HG03432 (cell line): ENCODE measurements at regions not wholly inside any gene's neighbourhood (a gene's known extent, or its start where the extent isn't known, plus 50 kb on each side); places are given as distances from the start of the nearest gene placed in this dataset.

ENCODE experiments used
- ATAC-seq: cut with Tn5 transposase; IDR thresholded peaks from one replicate; pipeline ENCODE4 v1.9.1; 2021; ENCODE audit warnings: mild to moderate bottlenecking, moderate library complexity; ENCODE audit not compliant: unreplicated experiment

GRCh38 chr3:115517457-115518050 is 105.8 kb upstream of the GAP43 start:
- no peak for ATAC-seq

DNA sequence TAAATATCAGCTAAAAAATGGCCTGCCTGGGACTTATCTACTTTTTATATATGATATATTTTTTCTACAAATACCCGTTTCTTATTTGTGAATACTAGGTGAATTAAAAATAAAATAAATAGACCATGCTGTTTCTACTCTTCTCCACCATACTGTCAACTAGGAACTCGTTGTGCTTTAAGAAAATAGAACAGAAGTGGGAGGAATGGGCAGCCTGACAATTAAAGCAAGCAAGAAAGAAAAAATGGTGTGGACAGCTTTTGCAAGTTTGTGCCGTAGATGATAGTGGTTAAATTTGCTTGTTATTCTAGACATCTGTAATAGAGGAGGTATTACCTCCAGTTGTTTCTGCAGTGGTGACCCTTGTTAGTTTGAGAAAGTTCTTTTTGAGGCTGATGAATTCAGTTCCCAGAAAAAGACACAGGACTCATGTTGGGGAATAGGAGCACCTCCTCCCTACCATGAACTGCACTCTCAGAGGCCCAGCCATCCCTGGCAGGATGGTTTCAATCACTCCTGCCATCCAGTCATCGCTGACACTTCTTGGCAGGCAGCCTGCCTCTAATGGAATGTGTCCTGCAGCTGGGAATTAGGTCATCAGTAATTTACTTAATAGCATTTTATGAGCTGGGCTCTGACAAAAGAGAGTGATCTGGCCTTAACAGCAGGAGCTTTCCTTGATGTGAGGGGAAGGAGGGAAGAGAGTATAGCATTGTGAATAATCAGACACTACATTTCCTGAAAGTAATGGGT is 105.0 kb upstream of the GAP43 start:
- ATAC-seq, result no peak

DNA sequence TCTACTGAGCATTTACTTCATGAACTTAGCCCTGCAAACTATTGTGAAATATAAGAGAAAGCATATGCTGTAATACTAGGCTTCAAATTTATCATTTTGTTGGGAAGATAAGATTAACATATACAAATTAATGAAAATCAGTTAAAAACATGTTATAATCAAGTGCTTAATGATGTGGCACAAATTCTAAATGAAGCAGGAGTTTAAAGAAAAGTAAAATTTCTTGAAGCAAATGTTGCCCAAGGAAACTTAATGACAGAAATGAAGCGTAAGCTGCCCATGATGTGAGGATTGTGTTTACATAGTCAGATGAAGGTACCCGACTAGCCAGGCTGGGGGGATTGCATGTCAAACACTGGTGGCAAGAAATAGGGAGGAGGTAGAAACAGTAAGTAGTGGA is 103.1 kb upstream of the GAP43 start:
- ATAC-seq, result no peak

GRCh38 chr3:115520651-115521245 is 102.6 kb upstream of the GAP43 start:
- no peak for ATAC-seq

- no peak for ATAC-seq
Measured at GRCh38 chr3:115523458-115523857, 99.9 kb upstream of the GAP43 start.

- no peak for ATAC-seq
Measured at GRCh38 chr3:115524549-115524948, 98.8 kb upstream of the GAP43 start.

DNA sequence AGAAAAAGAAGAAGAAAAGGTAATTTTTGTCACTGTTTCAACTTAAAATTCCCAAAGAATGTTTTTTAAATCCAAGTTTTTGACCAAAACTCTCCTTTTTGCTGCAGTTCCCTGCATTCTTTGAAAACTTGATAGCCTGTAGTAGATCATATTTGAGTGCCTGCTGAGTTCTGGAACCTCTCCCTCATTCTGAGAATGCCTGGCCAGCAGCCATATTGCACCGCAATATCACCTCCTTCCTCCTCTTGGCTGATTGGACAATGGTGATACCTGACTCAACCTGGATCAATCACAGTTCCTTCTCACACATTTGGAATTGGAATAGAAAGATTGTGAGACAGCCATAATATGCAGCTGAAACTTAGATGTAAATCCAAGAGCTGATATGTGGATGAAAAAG is 97.6 kb upstream of the GAP43 start:
- ATAC-seq, result no peak

DNA sequence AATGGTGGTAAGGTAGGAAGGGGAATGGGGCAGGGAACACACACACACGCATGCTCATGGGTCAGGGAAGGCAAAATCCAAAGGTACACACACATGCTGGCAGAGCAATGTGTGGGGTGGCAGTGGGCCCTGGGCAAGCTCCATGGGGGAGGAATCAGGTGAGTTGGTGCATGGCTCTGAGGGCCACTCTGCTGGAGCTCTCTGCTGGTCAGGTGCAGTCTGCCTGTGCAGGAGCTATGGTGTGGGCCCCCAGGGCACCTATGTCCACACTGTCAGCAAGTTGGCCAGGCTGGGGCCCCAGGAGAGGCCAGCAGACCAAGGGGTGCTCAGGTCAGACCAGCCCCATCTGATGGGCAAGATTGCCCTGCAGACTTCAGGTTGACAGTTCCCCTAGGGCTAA is 90.1 kb upstream of the GAP43 start:
- ATAC-seq, result no peak

GRCh38 chr3:115536171-115536570 is 87.1 kb upstream of the GAP43 start:
- no peak for ATAC-seq

DNA sequence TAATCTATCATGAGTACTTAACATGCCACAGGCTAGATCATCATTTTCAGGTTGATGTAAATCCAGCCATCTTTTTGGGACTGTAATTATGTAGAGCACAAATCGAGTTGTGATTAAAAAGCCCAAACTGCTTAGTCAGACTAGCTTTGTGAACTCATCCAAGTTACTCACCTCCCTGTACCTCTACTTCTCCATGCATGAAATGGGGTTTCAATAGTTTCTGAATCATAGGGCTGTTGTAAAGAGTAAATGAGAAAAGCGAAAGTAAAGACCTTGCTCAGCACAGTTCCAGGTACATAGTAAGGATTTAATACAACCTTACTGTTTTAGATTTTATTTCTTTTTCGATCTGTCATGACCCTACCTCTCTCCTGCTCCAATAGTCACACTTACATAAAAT is 85.6 kb upstream of the GAP43 start:
- no peak for ATAC-seq

DNA sequence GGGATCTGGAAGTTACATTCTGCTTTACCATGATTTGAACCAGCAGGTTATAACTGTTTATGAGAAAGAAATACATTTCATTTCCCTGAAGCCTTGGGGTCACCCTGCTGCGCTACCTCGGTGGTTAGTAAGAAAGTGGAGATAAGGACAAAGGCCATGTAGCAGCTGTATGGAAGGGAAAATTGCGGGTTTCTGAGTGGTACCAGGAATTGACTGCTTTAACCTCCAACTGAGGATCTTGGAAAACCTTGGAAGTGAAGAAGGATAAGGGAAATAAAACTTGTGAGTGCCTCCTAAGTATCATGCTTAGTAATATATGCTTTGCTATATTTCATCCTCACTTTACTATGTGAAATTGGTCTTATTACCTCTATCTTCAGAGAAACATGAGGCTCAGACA is 76.1 kb upstream of the GAP43 start:
- ATAC-seq, result no peak

DNA sequence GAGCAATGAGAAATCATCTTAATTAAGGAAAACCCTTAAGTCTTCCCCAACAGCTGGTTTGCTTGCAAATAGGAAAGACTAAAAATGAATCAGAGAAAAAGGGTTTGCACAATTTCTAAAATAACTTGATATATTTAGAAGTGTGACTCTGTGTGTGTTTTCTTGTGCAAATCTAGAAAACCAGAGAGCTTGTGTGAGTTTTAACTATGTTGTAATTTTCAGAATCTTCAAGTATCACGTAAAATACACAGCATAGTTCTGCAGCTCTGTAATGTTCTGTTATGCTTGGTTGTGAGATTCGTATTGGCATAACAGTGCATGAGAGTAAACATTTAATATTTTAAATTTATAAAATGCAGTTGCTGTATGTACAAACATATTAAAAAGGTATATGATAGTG is 74.7 kb upstream of the GAP43 start:
- ATAC-seq, result no peak

DNA sequence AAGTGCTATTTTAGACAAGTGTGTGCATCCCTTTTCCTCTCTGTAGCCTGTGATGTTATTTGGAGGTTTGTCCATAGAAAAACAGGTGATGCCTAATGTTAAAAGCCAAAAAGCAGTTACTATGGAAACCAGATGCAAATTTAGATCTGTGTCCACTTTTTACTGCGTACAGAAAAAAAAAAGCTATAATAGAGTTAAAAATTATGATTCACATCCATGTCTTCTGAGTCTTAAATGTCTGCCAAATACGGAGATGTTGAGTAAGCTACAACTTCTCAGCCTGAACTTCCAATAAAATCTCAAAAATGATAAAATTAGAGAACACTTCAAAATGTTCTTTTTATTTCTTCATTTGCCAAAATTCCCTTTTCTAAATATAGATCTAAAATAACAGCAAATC is 74.2 kb upstream of the GAP43 start:
- no peak for ATAC-seq

GRCh38 chr3:115550285-115550761 is 73.0 kb upstream of the GAP43 start:
- no peak for ATAC-seq

DNA sequence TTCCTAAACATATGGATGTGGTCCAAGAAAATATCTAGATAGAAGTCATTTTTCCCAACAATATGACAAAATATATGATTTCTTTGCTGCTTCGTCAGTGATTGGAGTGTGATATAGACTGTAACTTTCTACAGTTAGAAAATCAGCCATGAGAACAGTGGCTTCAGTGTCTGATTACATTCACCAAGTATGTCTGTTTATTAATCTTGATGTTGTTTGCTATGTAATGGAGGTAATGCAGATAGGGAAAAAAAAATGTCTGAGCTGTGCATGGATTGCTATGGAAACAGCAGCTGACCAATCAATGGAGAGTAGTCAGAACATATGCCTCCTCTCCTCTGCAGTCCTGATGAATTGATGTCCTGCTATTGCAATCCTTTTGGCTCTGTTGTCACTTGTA is 72.3 kb upstream of the GAP43 start:
- ATAC-seq, result no peak

DNA sequence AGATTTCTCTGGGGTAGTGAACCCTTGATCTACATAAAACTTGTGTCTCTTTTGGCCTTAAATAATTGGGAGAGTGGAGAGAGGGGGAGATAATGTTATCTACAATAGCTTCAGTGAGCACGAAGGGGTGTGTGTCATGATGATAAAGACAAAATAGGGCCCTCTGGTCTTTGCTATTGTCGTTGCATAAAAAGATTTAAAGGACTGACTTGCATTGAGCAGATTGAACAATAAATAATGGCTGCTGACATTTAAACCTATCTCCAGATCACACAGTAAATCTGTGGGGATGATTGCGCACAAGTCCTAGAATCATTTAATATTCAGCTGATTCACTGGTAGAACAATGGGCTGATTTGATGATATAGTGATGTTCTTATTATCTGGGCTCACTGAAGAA is 71.3 kb upstream of the GAP43 start:
- ATAC-seq, result no peak

- ATAC-seq, result no peak
Measured at GRCh38 chr3:115553796-115554486, 69.4 kb upstream of the GAP43 start.

GRCh38 chr3:115554487-115554807 is 68.9 kb upstream of the GAP43 start:
- ATAC-seq, result no peak

- no peak for ATAC-seq
Measured at GRCh38 chr3:115562636-115563267, 60.6 kb upstream of the GAP43 start.

GRCh38 chr3:115563984-115564383 is 59.3 kb upstream of the GAP43 start:
- no peak for ATAC-seq

DNA sequence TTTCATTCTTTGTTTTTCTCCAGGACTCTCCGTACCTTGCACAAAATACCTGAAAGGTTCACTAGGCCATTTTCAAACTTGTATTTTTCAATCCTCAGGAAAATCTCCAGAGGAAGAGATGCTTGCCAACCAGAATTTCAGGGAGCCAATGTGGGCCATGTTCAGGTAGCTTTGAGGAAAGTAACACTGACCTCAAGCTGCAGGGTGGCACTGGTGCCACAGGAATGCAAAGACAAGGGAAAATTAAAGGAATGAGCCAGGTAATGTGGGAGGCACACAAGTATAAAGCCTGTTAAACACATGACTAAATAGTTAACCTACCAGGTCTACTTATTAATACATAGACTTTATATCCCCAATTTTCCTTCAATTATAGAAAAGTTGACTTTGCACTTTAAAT is 51.9 kb upstream of the GAP43 start:
- ATAC-seq, result no peak
